NCI-H2227 (cell line): ENCODE measurements at regions not wholly inside any gene's neighbourhood (a gene's known extent, or its start where the extent isn't known, plus 50 kb on each side); places are given as distances from the start of the nearest gene placed in this dataset.
A peak's percentile ranks its signal among the peaks of the same experiment; 100 is the strongest.
"Not testable (repeated sequence)": the region's sequence is repeated elsewhere in the genome, so short reads cannot be mapped to it uniquely, and the experiment has no call there.

ENCODE experiments used
- DNase-seq: peaks from one replicate; lab custom pipeline; 2025; ENCODE audit not compliant: unreplicated experiment; lab: John Stamatoyannopoulos, UW

DNA sequence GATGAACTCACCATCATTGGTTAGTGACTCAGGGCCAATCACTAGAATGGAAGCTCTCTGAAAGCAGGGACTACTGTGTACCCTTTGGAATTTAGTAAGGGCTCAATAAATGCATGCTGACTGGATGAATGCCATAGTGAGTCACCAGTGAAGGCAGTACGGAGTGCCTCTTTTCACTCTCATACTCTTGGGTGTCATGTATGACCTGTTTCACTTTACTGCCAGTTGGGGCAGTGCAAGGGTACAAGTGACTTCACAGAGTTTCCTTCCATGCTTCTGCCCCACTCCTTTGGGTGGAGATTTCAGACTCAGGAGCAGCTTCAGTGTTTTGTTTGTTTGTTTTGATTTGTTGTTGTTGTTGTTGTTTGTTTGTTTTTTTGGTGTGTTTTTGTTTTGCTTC lies 57.7 kb downstream of the SOX3 start:
- DNase-seq: no peak

GRCh38 chrX:140440876-140441275 lies 64.0 kb downstream of the SOX3 start:
- DNase-seq: no peak

DNA sequence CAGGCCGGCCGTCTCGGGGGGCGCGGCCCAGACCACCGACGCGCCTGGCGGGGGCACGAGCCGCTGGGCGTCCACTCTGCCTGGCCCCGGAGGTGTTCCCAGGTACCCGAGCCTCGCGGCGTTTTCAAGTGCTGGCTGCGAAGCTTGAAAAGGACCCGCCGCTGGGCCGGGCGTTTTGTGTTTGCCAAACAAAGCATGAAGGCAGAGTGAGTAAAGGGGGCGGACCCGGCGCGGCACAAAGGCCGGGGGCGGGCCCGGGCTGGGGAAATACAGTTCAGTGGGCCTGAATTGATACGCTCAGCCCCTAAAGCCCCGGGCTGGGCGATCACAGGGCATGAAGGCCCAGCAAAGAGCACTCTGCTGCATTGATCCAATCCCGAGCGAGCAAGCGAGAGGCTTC lies 65.4 kb downstream of the SOX3 start:
- DNase-seq: peak; percentile 6

DNA sequence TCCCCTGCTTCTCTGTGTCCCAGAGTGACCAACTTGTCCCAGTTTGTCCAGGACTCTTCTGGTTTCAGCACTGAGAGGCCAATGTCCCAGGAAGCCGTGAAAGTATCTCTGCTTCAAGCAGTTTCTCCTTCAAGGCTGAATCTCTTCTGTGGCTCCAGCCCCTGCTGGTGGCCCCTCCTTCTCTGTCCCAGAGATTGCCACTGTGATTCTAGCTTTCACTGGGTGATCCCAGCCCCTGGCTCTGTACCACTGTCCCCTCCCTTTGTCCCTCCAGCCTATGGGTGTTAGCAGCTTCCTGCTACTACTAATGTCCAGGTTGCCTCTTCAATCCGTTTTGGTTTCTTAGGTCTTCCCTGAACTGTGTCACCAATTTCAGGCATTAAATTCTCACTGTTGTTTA lies 70.5 kb downstream of the SOX3 start:
- no peak for DNase-seq

DNA sequence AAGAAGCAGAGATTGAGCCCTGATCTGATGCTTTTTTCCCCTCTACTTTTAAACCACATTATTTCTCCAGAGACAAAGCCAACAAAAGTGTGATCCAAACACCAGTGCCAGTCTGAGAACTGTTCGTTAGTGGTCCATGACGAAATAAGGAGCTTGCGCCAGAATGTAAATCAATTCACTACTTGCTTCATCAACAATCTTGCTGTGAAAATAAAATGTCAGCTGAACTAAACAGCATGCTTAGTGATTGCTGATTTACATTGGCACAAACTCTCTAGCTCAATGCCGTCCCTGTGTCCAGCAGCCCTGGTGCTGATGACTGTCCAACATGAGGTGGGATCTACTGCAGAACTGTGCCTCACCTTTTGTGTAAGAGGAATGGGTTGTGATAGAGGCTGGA lies 71.3 kb downstream of the SOX3 start:
- no peak for DNase-seq

DNA sequence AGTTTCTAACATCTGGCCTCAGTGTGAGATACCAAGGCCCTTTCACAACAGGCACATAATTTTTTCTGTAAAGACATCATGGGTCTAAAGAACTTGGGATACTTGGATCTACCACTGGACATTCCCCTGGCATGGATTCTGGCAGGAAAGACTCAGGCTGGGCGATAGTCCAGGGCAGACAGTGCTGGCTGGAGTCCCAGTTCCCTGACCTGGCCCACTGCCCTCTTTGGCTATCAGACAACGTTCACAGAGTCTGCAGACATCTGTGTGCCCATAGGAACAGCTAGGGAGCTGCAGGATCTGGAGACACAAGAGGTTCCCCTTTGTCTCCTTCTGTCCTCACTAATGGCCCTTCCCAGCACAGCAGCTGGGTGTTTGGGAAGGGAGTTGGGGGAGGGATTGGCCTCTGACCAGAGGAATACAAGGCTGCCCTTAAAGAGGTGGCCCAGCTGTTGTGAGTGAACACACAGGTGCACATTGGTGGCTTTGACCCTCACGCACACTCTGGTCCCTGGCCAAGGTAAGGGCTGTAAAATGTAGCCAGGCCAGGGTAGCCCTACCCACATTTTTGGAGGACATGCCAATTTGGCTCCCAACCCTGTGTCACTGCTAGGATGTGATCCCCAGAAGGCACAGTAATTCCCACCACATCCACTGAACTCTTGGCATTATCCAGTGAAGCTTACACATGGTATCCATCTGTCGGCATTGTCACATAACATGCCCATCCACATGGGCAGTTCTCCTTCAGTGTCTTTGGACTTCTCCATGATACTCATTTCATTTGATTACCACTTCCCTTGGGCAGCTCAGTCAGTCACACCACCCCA lies 72.3 kb downstream of the SOX3 start:
- DNase-seq: no peak

GRCh38 chrX:140431521-140431920 lies 73.3 kb downstream of the SOX3 start:
- no peak for DNase-seq

GRCh38 chrX:140425712-140426395 lies 79.0 kb downstream of the SOX3 start:
- DNase-seq: no peak

- DNase-seq: no peak
Observed at GRCh38 chrX:140422501-140422900, 82.4 kb downstream of the SOX3 start.

GRCh38 chrX:140402131-140402530 lies 102.7 kb downstream of the SOX3 start:
- DNase-seq: not testable (repeated sequence)

DNA sequence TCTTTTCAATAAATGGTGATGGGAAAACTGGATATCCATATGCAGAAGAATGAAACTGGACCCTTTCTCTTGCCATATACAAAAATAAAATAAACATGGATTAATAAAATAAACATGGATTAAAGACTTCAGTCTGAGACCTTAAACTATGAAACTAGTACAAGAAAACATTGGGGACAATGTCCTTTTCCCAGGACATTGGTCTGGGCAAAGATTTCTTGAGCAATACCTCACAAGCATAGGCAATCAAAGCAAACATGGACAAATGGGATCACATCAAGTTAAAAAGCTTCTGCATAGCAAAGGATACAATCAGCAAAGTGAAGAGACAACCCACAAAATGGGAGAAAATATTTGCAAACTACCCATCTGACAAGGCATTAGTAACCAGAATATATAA lies 108.5 kb downstream of the SOX3 start:
- not testable (repeated sequence) for DNase-seq

DNA sequence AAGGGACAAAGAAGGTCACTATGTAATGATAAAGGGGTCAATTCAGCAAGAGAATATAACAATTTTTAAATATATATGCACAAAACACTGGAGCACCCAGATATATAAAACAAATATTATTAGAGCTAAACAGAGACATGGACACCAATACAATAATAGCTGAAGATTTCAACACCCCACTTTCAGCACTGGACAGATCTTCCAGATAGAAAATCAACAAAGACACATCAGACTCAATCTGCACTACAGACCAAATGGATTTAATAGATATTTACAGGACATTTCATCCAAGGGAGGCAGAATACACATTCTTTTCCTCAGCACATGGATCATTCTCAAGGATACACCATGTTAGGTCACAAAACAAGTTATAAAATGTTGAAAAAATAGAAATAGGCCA lies 111.4 kb downstream of the SOX3 start:
- DNase-seq: no peak

GRCh38 chrX:140391313-140391712 lies 113.6 kb downstream of the SOX3 start:
- no peak for DNase-seq

- no peak for DNase-seq
Observed at GRCh38 chrX:140389331-140389730, 115.5 kb downstream of the SOX3 start.

- DNase-seq: no peak
Observed at GRCh38 chrX:140362861-140363260, 142.0 kb downstream of the SOX3 start.

DNA sequence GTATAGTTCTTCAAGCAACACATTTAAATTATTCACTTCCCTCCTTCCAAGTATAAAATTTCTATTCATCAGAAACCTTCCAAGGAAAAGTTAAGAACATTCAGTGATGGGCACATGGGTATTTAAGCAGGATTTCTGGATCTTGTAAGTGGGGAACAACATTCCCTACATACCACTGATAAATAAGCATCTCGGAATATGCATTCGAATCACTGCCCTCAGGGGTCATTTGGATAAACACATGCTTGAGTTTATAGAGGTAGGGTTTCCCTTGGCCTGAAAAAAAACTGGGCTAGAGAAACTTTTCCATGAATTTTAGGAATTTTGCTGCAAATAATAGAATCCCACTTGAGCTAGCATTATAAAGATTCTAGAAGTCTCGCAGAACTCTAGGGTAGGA lies 143.9 kb downstream of the SOX3 start:
- DNase-seq: no peak

DNA sequence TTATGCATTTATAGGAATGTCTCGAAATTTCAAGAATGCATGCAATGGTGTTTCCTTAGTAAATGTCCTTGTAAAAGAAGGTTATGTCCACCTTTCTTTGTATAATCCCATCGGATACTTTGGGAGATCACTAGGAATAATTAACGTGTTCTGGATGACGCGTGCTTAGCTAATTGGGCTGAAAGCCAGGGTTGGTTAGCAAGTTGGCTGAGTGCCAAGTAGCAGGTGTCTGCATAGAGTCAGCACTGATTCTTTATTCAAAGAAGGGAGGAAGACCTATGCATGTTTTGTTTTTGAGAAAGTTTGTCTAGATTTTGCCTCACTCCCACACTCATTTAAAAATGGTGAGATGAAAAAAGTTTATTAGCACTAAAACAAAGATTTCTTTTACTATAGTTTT lies 144.6 kb downstream of the SOX3 start:
- DNase-seq: no peak

DNA sequence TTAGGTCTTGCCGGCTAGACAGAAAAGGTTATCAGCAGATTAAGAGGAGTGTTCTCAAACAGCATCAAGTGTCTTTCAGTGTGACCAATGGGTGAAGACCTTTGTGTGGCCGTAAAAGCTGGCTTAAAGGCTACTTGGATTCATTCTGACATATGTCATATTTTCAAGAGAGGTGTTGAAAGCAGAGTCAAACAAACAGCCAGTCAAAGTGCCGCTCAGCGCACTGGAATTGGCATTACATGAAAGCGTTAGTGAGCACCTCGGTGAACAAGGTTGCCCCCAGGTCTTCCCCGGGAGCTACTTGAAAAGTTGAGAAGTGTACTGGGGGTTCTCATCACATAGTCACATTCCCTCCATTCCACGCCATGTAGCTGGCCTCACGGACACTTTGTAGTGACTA lies 148.9 kb downstream of the SOX3 start:
- no peak for DNase-seq

DNA sequence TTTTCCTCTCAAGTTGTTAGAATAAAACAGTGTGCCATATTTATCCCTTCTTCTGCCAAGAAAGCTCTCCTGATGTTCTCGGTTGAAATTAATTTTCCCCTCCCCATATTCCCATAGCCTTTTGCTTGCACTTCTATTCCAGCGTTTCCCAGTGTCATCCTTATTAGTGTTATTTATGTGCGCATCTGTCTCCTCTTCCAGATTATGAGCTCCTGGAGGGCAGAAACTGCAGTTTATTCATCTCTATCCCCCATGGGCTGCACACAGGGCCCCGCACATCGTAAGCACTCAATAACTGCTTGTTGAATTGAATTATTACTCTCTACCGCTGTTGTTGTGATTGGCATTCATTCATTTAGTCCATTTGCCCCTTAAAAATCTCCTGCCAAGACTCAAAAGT lies 149.4 kb downstream of the SOX3 start:
- no peak for DNase-seq

DNA sequence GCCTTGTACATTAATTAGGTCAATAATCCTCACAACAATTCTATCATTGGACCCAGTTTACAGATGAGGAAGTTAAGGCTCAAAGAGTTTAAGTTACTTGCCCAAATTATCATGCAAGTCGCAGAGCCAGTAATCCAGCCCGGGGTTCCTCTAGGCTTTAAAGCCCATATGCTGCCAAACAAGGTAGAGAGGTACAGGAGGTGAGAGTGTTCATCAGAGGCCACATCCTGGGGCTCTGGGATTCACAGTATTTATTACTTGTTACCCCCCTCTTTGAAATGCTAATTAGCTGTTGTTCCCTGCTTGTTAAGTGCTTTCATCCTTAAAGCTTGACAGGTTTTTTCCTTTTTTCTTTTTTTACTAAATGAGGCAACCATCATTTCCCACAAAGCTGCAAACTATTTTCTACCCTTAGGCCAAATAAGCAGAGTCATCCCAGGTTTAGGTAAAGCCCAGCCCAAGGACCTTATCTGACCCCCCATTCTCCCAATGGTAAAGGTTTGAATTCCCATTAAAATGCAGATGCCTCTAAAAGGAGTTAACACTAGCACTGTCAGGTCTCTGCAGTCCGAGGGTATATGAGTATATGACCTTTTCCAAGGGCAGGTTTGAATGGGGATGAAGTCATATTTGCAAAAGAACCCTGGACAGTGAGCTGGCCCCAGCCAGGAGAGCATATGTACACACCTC lies 150.3 kb downstream of the SOX3 start:
- DNase-seq: no peak

GRCh38 chrX:140346729-140347128 lies 158.1 kb downstream of the SOX3 start:
- no peak for DNase-seq

DNA sequence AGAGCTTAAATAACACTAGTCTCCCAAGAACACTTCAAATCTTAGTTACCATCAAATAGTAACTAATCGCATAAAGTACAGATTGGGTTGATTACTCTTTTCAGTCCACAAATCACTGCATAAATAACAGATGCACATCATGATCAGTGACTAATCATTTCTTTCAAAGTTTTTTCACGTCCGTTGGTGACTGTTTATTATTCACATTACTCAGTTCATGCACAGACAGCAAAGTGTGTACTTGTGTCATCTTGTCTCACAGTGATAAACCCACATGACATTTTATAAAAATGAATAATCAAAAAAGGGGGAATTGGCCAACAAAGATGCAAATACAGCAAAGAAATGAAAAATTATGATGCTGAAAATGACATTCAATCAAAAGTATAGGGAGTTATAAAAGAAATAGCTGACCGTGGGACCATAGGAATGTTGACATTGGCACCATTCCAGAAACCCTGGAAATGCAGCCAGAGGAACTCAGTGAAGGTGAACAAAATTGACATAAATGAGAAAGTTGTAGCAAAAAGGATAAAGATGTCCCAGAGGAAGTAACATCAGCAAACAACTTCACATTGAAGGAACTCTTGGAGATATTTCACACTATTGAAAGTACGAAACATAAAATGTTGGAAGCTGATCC lies 161.5 kb downstream of the SOX3 start:
- DNase-seq: no peak
